HG02973 (cell line): ENCODE measurements at regions not wholly inside any gene's neighbourhood (a gene's known extent, or its start where the extent isn't known, plus 50 kb on each side); places are given as distances from the start of the nearest gene placed in this dataset.
"Not testable (repeated sequence)": the region's sequence is repeated elsewhere in the genome, so short reads cannot be mapped to it uniquely, and the experiment has no call there.

Source experiments
- ATAC-seq: cut with Tn5 transposase; IDR thresholded peaks from one replicate; pipeline ENCODE4 v1.9.1; 2021; ENCODE audit warnings: moderate library complexity; ENCODE audit not compliant: unreplicated experiment

DNA sequence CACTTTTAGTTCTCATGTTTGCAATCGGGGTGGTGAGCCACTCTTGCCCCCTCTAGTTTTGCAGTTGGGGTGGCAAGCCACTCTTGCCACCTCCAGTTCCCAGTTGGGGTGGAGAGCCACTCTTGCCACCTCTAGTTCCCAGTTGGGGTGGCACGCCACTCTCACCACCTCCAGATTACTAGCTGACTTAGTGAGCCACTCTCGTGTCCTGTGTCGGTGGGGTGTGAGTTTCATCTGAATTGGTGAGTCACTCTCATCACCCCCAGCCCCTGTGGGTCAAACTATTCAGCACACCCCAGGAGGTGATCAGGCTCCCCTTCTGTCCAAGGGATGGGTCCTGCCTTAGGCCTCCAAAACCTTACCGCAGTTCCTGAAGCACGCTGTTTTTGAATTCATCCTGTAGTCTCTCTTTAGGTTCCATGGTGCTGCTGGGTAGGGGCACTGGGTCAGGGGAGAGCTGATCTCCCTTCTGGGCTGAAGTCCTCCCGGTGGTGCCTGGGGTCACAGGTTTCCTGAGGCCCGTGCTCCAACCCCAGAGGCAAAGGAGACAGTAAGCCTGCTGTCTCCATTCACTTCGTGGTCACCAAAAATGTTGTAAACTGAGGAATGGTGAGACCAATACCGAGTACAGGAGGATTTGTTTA is 224.2 kb upstream of the SYNCRIP start:
- no peak for ATAC-seq

DNA sequence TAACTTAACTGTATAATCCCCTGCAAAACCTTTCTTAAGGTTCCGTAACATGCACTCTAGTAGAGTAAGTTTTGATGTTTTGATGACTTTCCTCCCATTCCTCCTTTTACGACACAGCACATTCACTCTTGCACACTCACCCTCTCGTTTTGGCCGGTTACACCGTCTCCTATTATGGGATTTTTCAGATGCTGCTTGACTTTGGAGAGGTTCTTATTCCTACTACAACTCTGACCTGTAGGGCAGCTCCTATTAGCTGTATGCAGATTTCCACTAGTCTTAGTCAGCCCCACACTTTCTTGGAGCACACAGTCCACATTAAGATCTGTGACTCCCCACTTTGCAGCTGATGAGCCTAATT is 223.7 kb upstream of the SYNCRIP start:
- ATAC-seq, result no peak

DNA sequence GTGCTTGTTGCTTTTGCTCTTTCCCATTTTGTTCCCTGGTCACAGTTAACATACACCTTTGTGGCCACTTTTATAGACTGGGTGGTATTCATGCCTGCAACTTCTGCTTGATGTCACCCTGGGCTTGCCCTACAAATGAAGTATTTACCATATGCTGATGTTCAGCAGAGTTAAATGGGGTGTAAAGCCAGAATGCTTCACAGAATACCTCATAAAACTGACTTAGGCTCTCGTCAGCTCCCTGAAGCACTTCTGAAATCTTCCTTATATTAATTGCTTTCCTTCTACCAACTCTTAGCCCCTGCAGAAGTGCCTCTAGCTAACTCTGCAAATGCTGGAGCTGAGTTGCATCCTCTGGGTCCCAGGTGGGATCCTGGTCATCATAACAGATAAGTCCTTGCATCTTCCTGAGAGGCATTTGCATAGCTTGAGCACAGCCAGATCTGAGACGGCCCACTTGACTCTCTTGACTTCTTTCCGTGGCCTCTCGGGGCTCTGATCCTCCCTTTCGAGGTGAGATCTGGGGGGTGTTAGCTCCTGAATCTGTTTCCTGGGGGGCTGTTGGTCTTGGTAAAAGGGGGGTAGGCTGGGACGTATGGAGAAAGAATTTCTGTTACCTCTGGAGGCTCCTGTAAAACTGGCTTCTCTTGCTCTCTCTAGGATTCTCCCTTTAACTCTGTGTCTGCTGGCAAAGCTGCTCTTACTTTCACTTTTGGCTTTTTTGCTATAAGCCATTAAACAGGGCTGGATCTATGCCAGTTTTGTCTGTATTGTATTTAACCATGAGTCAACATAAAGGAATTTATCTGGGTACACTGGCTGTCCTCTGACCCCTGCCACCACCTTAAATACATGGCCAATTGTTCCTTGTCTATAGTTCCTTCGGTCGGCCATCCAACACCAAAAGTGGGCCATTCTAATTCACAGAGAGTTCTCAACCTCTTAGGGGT is 223.0 kb upstream of the SYNCRIP start:
- ATAC-seq, result no peak

DNA sequence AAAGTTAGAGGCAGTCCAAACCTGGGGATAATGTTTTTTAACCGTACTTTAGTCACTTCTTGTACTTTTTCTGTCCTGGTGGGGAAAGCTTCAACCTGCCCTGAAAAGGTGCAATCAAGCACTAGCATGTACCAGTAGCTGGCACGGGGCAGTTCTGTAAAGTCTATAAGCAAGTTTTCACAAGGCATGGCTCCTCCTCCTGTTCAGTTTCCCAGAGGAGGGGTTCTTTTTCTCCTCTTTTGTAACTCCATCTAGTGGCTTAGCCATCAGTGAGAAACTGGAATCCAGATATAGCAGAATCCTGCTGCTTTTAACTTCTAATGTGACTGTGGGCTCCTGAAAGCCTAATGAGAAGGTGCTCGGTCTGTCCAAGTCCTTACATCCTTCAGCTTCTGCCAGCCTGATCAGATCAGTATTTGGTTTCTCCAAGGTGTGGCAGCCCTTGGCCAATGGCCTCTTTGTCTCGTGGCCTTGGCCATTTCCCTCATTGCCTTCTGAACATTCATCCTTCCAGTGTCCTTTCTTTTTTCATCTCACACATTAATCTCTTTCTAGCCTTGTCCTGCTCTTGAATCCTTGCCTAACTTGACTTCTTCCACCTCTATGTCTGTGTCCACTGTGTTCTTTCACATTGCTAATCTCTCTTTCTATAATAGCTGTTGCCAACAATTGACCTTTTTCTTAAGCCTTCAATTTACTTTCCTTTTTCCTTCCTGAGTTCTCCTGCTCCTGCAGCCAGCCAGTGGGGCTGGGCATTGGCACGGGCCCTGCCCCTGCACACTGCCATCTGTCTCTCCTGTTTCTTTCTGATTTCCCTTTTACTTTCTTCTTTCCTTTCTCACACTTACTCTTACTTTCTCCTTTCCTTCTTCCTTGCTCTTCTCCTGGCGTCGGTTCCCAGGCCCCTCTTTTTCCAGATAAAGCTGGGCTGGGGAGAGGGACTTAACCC is 222.0 kb upstream of the SYNCRIP start:
- ATAC-seq, result no peak

DNA sequence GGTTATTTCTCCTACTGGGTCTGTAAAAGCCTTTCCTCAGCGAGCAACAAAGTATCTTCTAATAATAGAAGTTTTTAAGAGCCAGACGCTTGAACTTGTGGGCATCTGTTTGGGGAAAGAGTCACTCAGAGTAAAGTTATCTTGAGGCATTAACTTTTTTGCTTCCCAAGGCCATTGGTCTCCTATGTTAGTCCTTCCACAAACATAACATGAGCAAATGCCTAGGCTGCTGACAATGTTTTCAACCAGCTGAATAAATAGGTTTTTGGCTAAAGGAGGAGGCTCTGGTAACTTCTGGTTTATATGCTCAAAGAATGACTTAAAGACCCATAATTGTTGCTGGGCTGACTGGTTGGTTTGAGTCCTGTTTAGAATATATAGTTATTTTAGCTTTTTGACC is 213.5 kb upstream of the SYNCRIP start:
- no peak for ATAC-seq

DNA sequence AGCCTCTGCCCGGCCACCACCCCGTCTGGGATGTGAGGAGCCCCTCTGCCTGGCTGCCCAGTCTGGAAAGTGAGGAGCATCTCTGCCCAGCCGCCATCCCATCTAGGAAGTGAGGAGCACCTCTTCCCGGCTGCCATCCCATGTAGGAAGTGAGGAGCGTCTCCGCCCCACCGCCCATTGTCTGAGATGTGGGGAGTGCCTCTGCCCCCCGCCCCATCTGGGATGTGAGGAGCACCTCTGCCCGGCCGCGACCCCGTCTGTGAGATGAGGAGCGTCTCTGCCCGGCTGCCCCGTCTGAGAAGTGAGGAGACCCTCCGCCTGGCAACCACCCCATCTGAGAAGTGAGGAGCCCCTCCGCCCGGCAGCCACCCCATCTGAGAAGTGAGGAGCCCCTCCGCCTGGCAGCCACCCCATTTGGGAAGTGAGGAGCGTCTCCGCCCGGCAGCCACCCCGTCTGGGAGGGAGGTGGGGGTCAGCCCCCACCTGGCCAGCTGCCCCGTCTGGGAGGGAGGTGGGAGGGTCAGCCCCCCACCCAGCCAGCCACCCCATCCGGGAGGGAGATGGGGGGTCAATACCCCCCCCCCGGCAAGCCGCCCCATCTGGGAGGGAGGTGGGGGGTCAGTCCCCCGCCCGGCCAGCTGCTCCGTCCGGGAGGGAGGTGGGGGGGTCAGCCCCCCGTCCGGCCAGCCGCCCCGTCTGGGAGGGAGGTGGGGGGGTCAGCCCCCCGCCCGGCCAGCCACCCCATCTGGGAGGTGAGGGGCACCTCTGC is 195.8 kb upstream of the SYNCRIP start:
- ATAC-seq, result not testable (repeated sequence)

DNA sequence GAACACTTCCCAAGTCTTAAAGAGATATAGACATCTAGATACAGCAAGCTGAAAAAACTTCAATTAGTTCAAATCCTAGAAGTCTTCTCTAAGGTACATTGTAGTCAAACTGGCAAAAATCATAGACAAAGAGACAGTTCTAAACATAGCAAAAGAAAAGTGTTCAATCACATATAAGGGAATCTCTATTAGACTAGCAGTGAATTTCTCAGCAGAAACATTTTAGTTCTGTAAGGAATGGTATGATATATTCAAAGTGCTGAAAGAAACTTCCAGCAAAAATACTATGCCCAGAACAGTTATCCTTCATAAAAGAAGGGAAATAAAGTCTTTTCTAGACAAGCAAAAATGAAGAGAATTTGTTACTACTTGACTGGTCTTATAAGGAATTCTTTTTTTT is 186.3 kb upstream of the SYNCRIP start:
- no peak for ATAC-seq

DNA sequence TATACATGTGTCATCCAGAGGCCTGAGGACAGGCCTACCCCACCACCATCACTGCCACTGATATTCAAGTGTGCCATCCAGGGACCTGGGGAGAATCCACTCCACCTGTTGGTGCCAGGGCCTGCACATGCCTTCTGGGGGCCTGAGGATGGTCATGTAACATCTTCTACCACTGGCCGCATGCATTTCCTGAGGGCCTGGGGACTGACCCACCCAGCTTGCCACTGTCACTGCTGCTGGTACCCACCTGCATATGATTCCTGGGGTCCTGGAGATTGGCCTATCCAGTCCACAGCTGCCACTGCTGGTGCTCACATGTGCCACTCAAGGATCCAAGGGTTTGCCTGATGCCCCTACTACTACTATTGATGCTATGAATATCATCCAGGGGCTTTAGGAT is 184.3 kb upstream of the SYNCRIP start:
- no peak for ATAC-seq

DNA sequence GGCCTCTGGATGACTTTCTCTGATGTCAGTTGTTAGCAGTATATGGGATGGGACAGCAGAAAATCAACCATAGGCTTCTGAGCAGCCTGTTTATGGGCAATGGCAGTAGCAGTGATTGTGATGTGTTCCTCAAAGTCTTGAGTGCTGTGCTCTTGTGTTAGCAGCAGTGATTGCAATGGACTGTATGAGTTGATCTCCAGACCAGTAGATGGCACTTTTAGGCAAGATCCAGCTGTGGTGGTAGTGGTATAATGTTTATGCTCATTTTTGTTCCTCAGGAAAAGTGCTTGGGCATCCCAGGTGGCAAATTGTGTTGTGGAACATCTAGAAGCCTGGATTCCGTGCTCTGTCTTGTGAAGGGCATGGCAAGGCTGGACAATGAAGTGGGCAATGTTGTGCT is 181.6 kb upstream of the SYNCRIP start:
- ATAC-seq, result no peak

DNA sequence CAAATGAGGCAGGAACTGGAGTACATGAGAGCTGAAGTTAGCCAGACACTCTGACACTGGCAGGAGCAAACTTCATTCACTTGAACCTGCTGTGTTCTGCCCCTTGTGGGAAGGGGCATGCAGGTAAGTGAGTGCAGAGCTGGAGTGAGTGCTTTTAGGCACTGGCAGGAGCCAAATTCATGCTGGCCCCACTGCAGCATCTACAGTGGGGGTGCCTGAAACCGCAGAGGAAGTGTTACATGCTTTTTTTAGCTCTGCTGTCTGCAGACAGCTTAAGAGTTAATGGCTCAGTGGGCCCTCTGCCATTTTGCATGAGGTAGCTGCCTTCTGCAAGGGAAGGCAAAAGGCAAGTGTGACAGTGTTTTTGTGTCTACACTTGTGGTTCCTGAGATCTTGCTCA is 167.9 kb upstream of the SYNCRIP start:
- ATAC-seq, result no peak

DNA sequence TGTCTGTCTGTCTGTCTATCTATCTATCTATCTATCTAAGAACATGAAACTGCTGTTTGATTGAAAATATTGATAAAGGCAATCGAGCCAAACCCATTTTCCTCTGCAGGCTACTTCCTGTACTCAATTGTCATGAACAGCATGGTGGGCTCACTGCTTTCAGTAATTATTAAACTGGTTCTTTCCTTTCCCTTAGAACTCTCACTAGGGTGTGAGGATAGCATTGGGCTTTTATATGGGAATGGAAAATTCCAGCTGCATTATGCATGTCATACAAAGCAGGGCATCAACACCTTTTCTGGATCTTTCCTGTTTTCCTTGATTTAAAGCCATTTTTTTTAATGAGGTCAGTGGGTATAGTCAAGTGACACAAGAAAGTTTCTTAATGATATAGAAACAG is 161.0 kb upstream of the SYNCRIP start:
- no peak for ATAC-seq

DNA sequence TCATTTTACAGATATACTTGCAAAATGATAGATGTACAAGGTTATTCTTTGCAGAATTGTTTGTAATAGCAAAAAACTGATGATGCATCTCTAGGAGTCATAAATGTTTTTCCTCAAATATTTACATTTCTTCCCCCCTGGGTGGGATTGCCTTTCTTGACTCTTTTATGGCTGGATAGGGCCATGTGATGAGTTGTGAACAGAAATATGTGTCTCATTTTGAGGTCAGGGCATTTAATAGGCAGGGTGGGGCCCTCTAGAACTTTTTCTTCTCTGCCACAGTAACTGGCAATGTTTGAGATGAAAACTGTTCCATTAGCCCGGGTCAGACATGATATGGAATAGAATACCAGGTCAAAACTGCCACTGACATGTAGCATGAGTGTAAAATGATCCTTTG is 159.5 kb upstream of the SYNCRIP start:
- ATAC-seq, result no peak

DNA sequence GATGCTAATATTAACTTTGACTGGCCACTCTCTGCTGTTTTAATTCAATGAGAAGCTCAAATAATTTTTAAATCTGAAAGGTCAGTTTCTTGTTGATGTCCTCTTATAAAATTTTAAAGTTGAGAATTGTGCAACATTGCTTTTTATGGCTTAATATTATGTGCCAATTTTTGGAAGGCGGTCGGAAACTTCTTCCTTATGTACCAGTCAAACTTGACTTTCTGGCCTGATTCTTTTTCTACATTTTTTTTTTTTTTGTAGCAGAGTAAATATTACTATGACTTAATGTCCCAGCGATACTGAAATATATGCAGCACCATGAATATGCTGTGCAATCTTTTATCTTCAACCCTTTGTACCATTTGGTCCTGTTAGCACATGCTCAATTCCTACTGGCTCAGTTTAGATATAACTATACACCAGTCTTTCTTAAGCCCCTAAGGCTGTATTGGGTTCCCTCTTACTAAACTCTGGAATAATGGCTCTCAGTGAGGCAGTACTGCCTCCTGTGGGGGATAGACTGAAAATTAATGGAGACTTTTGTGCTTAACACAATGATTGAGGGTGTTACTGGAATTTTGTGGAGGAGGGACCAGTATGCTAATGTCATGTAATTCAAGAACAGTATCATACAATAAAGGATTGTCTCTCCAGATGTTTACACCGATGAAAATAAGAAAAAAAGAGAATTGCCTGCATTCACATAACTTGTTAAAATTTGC is 156.4 kb upstream of the SYNCRIP start:
- ATAC-seq, result no peak

DNA sequence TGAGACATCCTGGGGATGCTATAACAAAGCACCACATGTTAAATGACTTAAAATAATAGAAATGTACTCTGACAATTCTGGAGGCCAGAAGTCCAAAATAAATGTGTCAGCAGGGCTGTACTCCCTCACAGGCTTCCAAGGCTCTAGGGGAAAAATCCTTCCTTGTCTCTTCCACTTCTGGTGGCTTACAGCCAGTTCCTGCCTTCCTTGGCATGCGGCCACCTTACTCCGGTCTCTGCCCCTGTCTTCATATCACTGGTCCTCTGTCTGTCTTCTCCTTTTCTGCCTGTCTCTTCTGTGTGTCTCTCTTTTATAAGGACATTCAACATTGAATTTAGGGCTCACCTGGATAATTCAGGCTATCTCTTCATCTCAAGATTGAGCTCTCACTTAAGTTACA is 155.3 kb upstream of the SYNCRIP start:
- no peak for ATAC-seq

DNA sequence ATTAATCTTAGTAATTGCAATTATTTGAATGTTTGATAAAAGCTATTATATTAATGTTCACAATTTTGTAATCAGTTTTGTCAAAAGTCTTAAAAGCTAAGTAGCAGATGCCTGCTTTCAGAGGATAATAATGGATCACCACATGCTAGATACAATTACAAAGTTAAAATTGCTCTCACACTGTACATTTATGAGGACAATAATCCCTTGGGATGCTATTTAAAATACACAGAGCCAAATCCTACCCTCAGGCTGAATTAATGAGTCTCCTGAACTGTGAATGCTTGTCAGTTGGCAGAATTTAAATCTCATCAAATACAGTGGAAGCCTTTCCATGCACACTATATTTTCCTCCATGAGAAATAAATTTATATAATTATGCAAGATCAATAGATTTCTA is 153.3 kb upstream of the SYNCRIP start:
- no peak for ATAC-seq

DNA sequence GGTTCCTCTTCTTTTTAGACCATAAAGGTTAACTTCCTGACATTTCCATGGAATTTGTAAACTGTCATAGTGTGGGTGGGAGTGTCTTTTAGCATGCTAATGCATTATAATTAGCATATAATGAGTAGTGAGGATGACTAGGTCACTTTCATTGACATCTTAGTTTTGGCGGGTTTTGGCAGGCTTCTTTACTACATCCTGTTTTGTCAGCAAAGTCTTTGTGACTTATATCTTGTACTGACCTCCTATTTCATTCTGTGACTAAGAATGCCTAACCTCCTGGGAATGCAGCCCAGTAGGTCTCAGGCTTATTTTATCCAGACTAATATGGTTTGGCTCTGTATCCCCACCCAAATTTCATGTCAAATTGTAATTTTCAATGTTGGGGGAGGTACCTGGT is 149.6 kb upstream of the SYNCRIP start:
- no peak for ATAC-seq

DNA sequence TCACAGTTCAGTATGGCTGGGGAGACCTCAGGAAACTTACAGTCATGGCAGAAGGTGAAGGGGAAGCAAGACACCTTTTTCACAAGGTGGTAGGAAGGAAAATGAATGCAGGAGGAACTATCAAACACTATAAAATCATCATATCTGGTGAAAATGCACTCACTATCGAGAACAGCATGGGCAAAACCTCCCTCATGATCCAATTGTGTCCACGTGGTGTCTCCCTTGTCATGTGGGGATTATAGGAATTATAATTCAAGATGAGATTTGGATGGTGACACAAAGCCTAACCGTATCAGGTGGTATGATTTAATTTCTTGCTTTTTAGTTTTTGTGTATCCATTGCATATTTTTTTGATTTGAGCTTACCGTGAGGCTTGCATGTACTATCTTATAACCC is 133.2 kb upstream of the SYNCRIP start:
- ATAC-seq, result no peak

DNA sequence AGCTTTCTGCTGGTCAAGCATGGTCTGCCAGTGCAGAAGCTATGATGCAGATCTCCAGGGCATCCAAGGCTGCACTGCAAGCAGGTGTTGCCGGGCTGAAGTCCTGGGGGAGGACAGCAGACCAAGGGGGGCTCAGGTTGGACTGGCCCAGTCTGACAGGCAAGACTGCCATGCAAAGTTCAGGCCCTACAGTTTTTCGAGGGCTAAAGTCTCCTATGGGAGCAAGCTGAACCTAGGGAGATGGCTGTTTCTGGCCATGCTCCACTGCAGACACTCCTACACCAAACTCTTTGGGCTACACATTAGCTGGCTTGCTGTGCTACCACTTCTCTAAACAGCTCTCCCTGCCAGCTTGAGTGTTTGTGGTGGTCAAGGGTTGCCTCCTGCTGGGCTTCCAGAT is 130.0 kb upstream of the SYNCRIP start:
- no peak for ATAC-seq

DNA sequence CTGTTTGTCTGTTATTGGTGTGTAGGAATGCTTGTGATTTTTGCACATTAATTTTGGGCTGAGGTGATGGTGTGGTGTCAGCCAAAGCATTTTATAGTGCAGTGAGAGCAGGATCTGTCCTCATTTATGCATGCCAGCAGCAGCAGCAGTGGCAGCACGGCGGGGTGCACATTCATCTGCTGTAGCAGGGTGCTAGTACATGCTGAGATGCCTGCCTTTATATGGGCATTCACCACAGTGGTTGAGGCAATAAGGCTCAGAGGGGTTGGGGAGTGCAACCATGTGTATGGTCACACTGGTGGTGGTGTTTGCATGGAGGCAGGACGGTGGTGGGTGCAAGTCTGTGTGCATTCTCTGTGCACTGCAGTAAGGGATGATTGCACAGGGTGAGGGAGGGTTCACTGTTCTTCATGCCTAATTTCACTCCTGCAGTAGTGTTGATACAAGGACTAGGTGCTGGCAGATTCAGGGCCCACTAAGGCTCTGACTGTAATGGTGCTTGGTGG is 129.3 kb upstream of the SYNCRIP start:
- no peak for ATAC-seq

DNA sequence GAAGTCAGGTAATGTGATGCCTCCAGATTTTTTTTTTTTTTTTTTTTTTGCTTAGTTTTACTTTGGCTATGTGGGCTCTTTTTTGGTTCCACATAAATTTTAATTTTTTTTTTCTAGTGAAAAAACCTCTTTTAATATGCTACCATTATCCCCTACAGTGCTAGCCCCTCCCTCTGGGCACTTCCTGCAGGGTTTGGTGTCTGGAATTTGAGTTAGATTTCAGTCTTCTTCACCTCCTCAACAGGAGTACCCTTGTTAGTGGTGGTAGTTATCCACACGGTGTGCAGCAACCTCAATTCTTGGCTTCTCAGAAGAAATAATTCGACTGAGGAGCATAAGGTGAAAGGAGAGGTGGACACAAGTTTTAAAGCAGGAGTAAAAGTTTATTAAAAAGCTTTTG is 128.8 kb upstream of the SYNCRIP start:
- no peak for ATAC-seq
